Pancreas (tissue), 10 donors: ENCODE measurements at regions not wholly inside any gene's neighbourhood (a gene's known extent, or its start where the extent isn't known, plus 50 kb on each side); places are given as distances from the start of the nearest gene placed in this dataset.

Source experiments
- ATAC-seq, 4 donors: fragments of 200-7000 bp; cut with Tn5 transposase; one replicate each; pipeline versions ENCODE4 v1.8.0 to v1.9.1; 2020; ENCODE audit warnings: mild to moderate bottlenecking in 4 of 4, moderate library complexity in 4 of 4
- DNase-seq, 6 donors: peaks; one replicate each; pipeline ENCODE4 v3.0.0-alpha.2; 2020
- FAIRE-seq: peaks from 2 replicates; lab custom pipeline; 2012; peaks lifted over from hg19 to GRCh38; lab: Jason Lieb, UNC
- H3K27ac ChIP-seq, 4 donors: fragments of 200-600 bp; sonication (generic); 1 replicate in 3 of 4; 2 replicates in 1 of 4; pipeline versions ENCODE4 v1.5.0 to v1.8.0; 2020
- H3K27me3 ChIP-seq, 4 donors: fragments of 200-600 bp; one replicate each; pipeline ENCODE4 v1.8.0; 2021
- H3K36me3 ChIP-seq, 3 donors: fragments of 200-600 bp; sonication (generic) in 1 of 3; one replicate each; pipeline versions ENCODE4 v1.5.0 to v1.8.0; 2020 to 2021
- H3K4me1 ChIP-seq, 3 donors: fragments of 200-600 bp; one replicate each; pipeline ENCODE4 v1.8.0; 2021
- H3K4me3 ChIP-seq, 4 donors: fragments of 200-600 bp; sonication (generic) in 2 of 4; one replicate each; pipeline versions ENCODE4 v1.5.0 to v1.8.0; 2020 to 2021
- H3K9me3 ChIP-seq, 4 donors: fragments of 200-600 bp; one replicate each; pipeline ENCODE4 v1.8.0; 2021
- CTCF ChIP-seq, 4 donors: fragments of 200-600 bp; sonication (generic) in 3 of 4; IDR thresholded peaks; one replicate each; pipeline versions ENCODE4 v1.5.0 to v1.8.0; 2021; ENCODE audit warnings: antibody characterized with exemption in 4 of 4
- WGBS, 2 donors: extraction: QIAGEN DNeasy Blood & Tissue Kit; methylation state at CpG; one replicate each; pipeline ENCODE4 v1.1.7; 2013; 5-methylcytosine and 5-hydroxymethylcytosine counted together
- intact Hi-C, 3 donors: fragments of 100-400 bp; cut with DNase I; formaldehyde crosslinking; loops; one replicate each; pipeline versions ENCODE4 v1.11.1 to v1.14.2; 2022
- donor health status: healthy with polysubstance abuse.
- donor health status: DM: no; HTN: no; CAD: no; lungs with moderate emphysema.
- donor health status: DM: no; HTN: no; CAD: no.
- donor health status: control.
- donor health status: control.
- donor health status: Bipolar disorder and iron deficiency.
- donor health status: DM: yes; HTN: yes; CAD: no.
- donor health status: DM: no; HTN: no; CAD: no.
- donor health status: DM: no; HTN: no; CAD: no.
- donor health status: DM: yes; HTN: yes; CAD: no.

GRCh38 chr1:34346128-34346527 lies 169.4 kb downstream of the C1orf94 start:
- Histone ChIP-seq H3K27ac (no peak overlapping the region), H3K4me1 (no peaks in the 10 kb centered on the region), H3K9me3 (no peaks in the 10 kb centered on the region), H3K4me3 (no peak overlapping the region), H3K27me3 (no peaks in the 10 kb centered on the region), H3K36me3 (no peaks in the 10 kb centered on the region)
- intact Hi-C loops = no loop called here
- DNase-seq (no peak), ATAC-seq (no peak), FAIRE-seq (no peak)
- 37 to 46% methylated on average over 3 of the region's 3 CpGs for WGBS, 2 donors
- no peak for TF ChIP-seq CTCF (IDR thresholded peaks at IDR 0.05)

DNA sequence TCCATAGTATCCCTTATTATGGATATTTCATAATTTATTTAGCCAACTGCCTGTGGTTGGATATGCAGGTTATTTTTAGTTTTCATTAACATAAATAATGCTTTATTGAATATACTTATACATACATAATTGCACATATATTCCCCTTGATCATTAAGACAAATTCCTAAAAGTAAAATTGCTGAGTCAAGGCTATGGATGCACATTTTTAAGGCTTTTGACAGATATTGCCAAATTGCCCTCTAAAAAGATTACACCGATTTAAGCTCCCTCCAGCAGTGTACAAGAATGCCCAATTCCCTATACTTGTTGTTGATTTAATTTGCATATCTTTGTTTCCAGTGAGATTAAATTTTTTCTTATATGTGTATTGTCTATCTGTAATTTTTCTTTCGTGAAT lies 176.7 kb downstream of the C1orf94 start:
- no peak overlapping the region for H3K27ac ChIP-seq
- H3K4me3 ChIP-seq = no peak overlapping the region
- WGBS, 2 donors = 79 to 83% methylated on average over 2 of the region's 2 CpGs
- H3K36me3 ChIP-seq = no peaks in the 10 kb centered on the region
- no peaks in the 10 kb centered on the region for H3K9me3 ChIP-seq
- ATAC-seq = no peak
- no peaks in the 10 kb centered on the region for H3K4me1 ChIP-seq
- no peak for DNase-seq
- no peak for TF ChIP-seq CTCF (IDR thresholded peaks at IDR 0.05)
- H3K27me3 ChIP-seq = no peaks in the 10 kb centered on the region
- intact Hi-C loops = no loop called here
- no peak for FAIRE-seq

DNA sequence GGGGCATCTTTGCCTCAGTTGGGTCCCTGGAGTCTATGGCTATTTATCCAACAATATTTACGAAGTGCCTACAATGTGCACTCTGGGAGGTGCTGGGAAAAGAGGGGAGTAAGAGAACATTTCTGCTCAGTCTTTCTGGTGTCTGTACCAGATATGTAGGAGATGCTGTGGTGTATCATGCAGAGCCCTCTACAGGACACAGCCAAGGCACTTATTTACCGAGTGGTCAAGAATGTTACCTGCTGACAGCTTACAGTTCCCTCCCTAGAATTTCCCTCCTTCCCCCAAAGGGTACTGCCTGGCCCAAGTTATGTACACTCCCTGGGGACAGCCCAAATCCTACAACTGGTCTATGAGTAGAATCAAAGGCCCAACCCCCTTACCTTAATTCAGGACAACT lies 177.7 kb downstream of the C1orf94 start:
- 53 to 60% methylated on average over 2 of the region's 2 CpGs for WGBS, 2 donors

GRCh38 chr1:34356853-34357252 lies 180.1 kb downstream of the C1orf94 start:
- intact Hi-C loops = no loop called here
- no peak for TF ChIP-seq CTCF (IDR thresholded peaks at IDR 0.05)
- DNase-seq (no peak), FAIRE-seq (no peak), ATAC-seq (no peak)
- H3K27ac ChIP-seq = no peak overlapping the region
- 72 to 75% methylated on average over 4 of the region's 4 CpGs for WGBS, 2 donors
- H3K36me3 ChIP-seq = no peaks in the 10 kb centered on the region
- H3K4me3 ChIP-seq = no peak overlapping the region
- no peaks in the 10 kb centered on the region for H3K9me3 ChIP-seq
- no peaks in the 10 kb centered on the region for H3K4me1 ChIP-seq
- no peaks in the 10 kb centered on the region for H3K27me3 ChIP-seq

More for the DNA sequence above, 177.7 kb downstream of the C1orf94 start:
- Histone ChIP-seq H3K27ac (no peak overlapping the region), H3K27me3 (no peaks in the 10 kb centered on the region), H3K4me1 (no peaks in the 10 kb centered on the region), H3K36me3 (no peaks in the 10 kb centered on the region), H3K9me3 (no peaks in the 10 kb centered on the region), H3K4me3 (no peak overlapping the region)
- ATAC-seq (no peak), DNase-seq (no peak), FAIRE-seq (no peak)
- no peak for TF ChIP-seq CTCF (IDR thresholded peaks at IDR 0.05)
- intact Hi-C loops = no loop called here

- WGBS, 2 donors = 58 to 60% methylated on average over 2 of the region's 2 CpGs
- intact Hi-C loops = no loop called here
- DNase-seq = no peak
- H3K4me3 ChIP-seq = no peak overlapping the region
- no peak for ATAC-seq
- no peak for FAIRE-seq
- no peaks in the 10 kb centered on the region for H3K4me1 ChIP-seq
- H3K9me3 ChIP-seq = no peaks in the 10 kb centered on the region
- H3K27ac ChIP-seq = no peak overlapping the region
- no peaks in the 10 kb centered on the region for H3K27me3 ChIP-seq
- TF ChIP-seq CTCF (IDR thresholded peaks at IDR 0.05) = no peak
- no peaks in the 10 kb centered on the region for H3K36me3 ChIP-seq
Measured at GRCh38 chr1:34358636-34359035, 181.9 kb downstream of the C1orf94 start.
